Activated naive CD8-positive, alpha-beta T cell (primary cell): ENCODE measurements at regions not wholly inside any gene's neighbourhood (a gene's known extent, or its start where the extent isn't known, plus 50 kb on each side); places are given as distances from the start of the nearest gene placed in this dataset.

Experiments used
- H3K27ac Mint-ChIP-seq: one replicate; pipeline ENCODE4 v1.8.0; 2021; ENCODE audit warnings: mixed read lengths
- H3K27me3 Mint-ChIP-seq: one replicate; pipeline ENCODE4 v1.8.0; 2021; ENCODE audit warnings: mixed read lengths
- H3K36me3 Mint-ChIP-seq: one replicate; pipeline ENCODE4 v1.8.0; 2021; ENCODE audit warnings: mixed read lengths
- H3K4me1 Mint-ChIP-seq: one replicate; pipeline ENCODE4 v1.8.0; 2021; ENCODE audit warnings: low read depth, mixed read lengths
- H3K4me3 Mint-ChIP-seq: one replicate; pipeline ENCODE4 v1.8.0; 2021; ENCODE audit warnings: mild to moderate bottlenecking, mixed read lengths
- H3K9me3 Mint-ChIP-seq: one replicate; pipeline ENCODE4 v1.8.0; 2021; ENCODE audit warnings: low read depth, mixed read lengths

GRCh38 chr18:44590956-44591670 lies 89.6 kb upstream of the SETBP1 start:
- H3K9me3 Mint-ChIP-seq = no peaks in the 10 kb centered on the region
- H3K4me3 Mint-ChIP-seq = no peak overlapping the region
- H3K27me3 Mint-ChIP-seq = no peaks in the 10 kb centered on the region
- no peak overlapping the region for H3K27ac Mint-ChIP-seq
- H3K36me3 Mint-ChIP-seq = no peaks in the 10 kb centered on the region
- H3K4me1 Mint-ChIP-seq = no peaks in the 10 kb centered on the region

GRCh38 chr18:44592639-44593038 lies 88.0 kb upstream of the SETBP1 start:
- Mint-ChIP-seq H3K4me3 (no peak overlapping the region), H3K9me3 (no peaks in the 10 kb centered on the region), H3K27me3 (peaks cover 4% of the 10 kb centered on the region), H3K4me1 (peaks cover 4% of the 10 kb centered on the region), H3K27ac (no peak overlapping the region), H3K36me3 (no peaks in the 10 kb centered on the region)

- H3K4me3 Mint-ChIP-seq = no peak overlapping the region
- no peaks in the 10 kb centered on the region for H3K36me3 Mint-ChIP-seq
- H3K27me3 Mint-ChIP-seq = peaks cover 4% of the 10 kb centered on the region
- H3K4me1 Mint-ChIP-seq = peaks cover 4% of the 10 kb centered on the region
- no peak overlapping the region for H3K27ac Mint-ChIP-seq
- no peaks in the 10 kb centered on the region for H3K9me3 Mint-ChIP-seq
Observed at GRCh38 chr18:44594799-44595467, 85.8 kb upstream of the SETBP1 start.

GRCh38 chr18:44597797-44598196 lies 82.9 kb upstream of the SETBP1 start:
- H3K27me3 Mint-ChIP-seq = peaks cover 4% of the 10 kb centered on the region
- H3K4me3 Mint-ChIP-seq = no peak overlapping the region
- peaks cover 4% of the 10 kb centered on the region for H3K4me1 Mint-ChIP-seq
- no peaks in the 10 kb centered on the region for H3K36me3 Mint-ChIP-seq
- H3K9me3 Mint-ChIP-seq = no peaks in the 10 kb centered on the region
- no peak overlapping the region for H3K27ac Mint-ChIP-seq

GRCh38 chr18:44598514-44598913 lies 82.2 kb upstream of the SETBP1 start:
- no peak overlapping the region for H3K27ac Mint-ChIP-seq
- no peak overlapping the region for H3K4me3 Mint-ChIP-seq
- no peaks in the 10 kb centered on the region for H3K36me3 Mint-ChIP-seq
- H3K27me3 Mint-ChIP-seq = peaks cover 4% of the 10 kb centered on the region
- peaks cover 4% of the 10 kb centered on the region for H3K4me1 Mint-ChIP-seq
- no peaks in the 10 kb centered on the region for H3K9me3 Mint-ChIP-seq

- peaks cover 4% of the 10 kb centered on the region for H3K4me1 Mint-ChIP-seq
- H3K27me3 Mint-ChIP-seq = peaks cover 4% of the 10 kb centered on the region
- no peaks in the 10 kb centered on the region for H3K36me3 Mint-ChIP-seq
- no peaks in the 10 kb centered on the region for H3K9me3 Mint-ChIP-seq
- H3K27ac Mint-ChIP-seq = no peak overlapping the region
- no peak overlapping the region for H3K4me3 Mint-ChIP-seq
Observed at GRCh38 chr18:44599412-44599811, 81.3 kb upstream of the SETBP1 start.

- no peaks in the 10 kb centered on the region for H3K9me3 Mint-ChIP-seq
Observed at GRCh38 chr18:44601447-44601846, 79.2 kb upstream of the SETBP1 start.

GRCh38 chr18:44602380-44602779 lies 78.3 kb upstream of the SETBP1 start:
- Mint-ChIP-seq H3K36me3 (no peaks in the 10 kb centered on the region), H3K27me3 (no peaks in the 10 kb centered on the region), H3K9me3 (no peaks in the 10 kb centered on the region), H3K27ac (peak overlapping the region; percentile 19), H3K4me1 (no peaks in the 10 kb centered on the region), H3K4me3 (no peak overlapping the region)

More at GRCh38 chr18:44601447-44601846, 79.2 kb upstream of the SETBP1 start:
- H3K36me3 Mint-ChIP-seq = no peaks in the 10 kb centered on the region
- no peak overlapping the region for H3K4me3 Mint-ChIP-seq
- H3K27ac Mint-ChIP-seq = no peak overlapping the region
- peaks cover 4% of the 10 kb centered on the region for H3K4me1 Mint-ChIP-seq
- peaks cover 4% of the 10 kb centered on the region for H3K27me3 Mint-ChIP-seq

GRCh38 chr18:44602845-44603244 lies 77.8 kb upstream of the SETBP1 start:
- no peak overlapping the region for H3K27ac Mint-ChIP-seq
- no peak overlapping the region for H3K4me3 Mint-ChIP-seq
- no peaks in the 10 kb centered on the region for H3K36me3 Mint-ChIP-seq

GRCh38 chr18:44609181-44609941 lies 71.3 kb upstream of the SETBP1 start:
- Mint-ChIP-seq H3K9me3 (no peaks in the 10 kb centered on the region), H3K27me3 (no peaks in the 10 kb centered on the region), H3K36me3 (no peaks in the 10 kb centered on the region), H3K4me3 (no peak overlapping the region), H3K27ac (no peak overlapping the region), H3K4me1 (no peaks in the 10 kb centered on the region)

More at GRCh38 chr18:44602845-44603244, 77.8 kb upstream of the SETBP1 start:
- no peaks in the 10 kb centered on the region for H3K4me1 Mint-ChIP-seq
- no peaks in the 10 kb centered on the region for H3K9me3 Mint-ChIP-seq
- no peaks in the 10 kb centered on the region for H3K27me3 Mint-ChIP-seq

GRCh38 chr18:44620812-44621211 lies 59.9 kb upstream of the SETBP1 start:
- Mint-ChIP-seq H3K4me3 (no peak overlapping the region), H3K27me3 (no peaks in the 10 kb centered on the region), H3K36me3 (no peaks in the 10 kb centered on the region), H3K9me3 (no peaks in the 10 kb centered on the region), H3K27ac (no peak overlapping the region), H3K4me1 (no peaks in the 10 kb centered on the region)

GRCh38 chr18:44624052-44624451 lies 56.6 kb upstream of the SETBP1 start:
- Mint-ChIP-seq H3K36me3 (no peaks in the 10 kb centered on the region), H3K4me3 (no peak overlapping the region), H3K27me3 (no peaks in the 10 kb centered on the region), H3K9me3 (no peaks in the 10 kb centered on the region), H3K4me1 (no peaks in the 10 kb centered on the region), H3K27ac (no peak overlapping the region)

- Mint-ChIP-seq H3K4me1 (no peaks in the 10 kb centered on the region), H3K36me3 (no peaks in the 10 kb centered on the region), H3K9me3 (no peaks in the 10 kb centered on the region), H3K27ac (no peak overlapping the region), H3K27me3 (no peaks in the 10 kb centered on the region), H3K4me3 (no peak overlapping the region)
Observed at GRCh38 chr18:44625386-44625785, 55.3 kb upstream of the SETBP1 start.

GRCh38 chr18:44626236-44626635 lies 54.5 kb upstream of the SETBP1 start:
- H3K4me3 Mint-ChIP-seq = no peak overlapping the region
- H3K27ac Mint-ChIP-seq = no peak overlapping the region
- no peaks in the 10 kb centered on the region for H3K9me3 Mint-ChIP-seq
- H3K4me1 Mint-ChIP-seq = no peaks in the 10 kb centered on the region
- H3K27me3 Mint-ChIP-seq = no peaks in the 10 kb centered on the region
- H3K36me3 Mint-ChIP-seq = no peaks in the 10 kb centered on the region

- Mint-ChIP-seq H3K9me3 (no peaks in the 10 kb centered on the region), H3K36me3 (no peaks in the 10 kb centered on the region), H3K27me3 (no peaks in the 10 kb centered on the region), H3K27ac (no peak overlapping the region), H3K4me1 (no peaks in the 10 kb centered on the region), H3K4me3 (no peak overlapping the region)
Observed at GRCh38 chr18:44626807-44627206, 53.9 kb upstream of the SETBP1 start.
